Esophagus muscularis mucosa (tissue), 4 donors: ENCODE measurements at regions not wholly inside any gene's neighbourhood (a gene's known extent, or its start where the extent isn't known, plus 50 kb on each side); places are given as distances from the start of the nearest gene placed in this dataset.

Source experiments
- CTCF ChIP-seq, 3 experiments: fragments of 200-600 bp in 2 of 3; fragments of 450-650 bp in 1 of 3; sonication (generic) in 2 of 3; IDR thresholded peaks; one replicate each; pipeline ENCODE4 v1.5.1; 2017 to 2019; ENCODE audit warnings: antibody characterized with exemption in 3 of 3, mild to moderate bottlenecking in 2 of 3, moderate library complexity in 1 of 3
- EP300 ChIP-seq: sonication (generic); formaldehyde crosslinking; IDR thresholded peaks from one replicate; pipeline ENCODE4 v1.6.1; 2017; ENCODE audit warnings: antibody characterized with exemption
- POLR2A ChIP-seq: fragments of 450-650 bp; IDR thresholded peaks from one replicate; pipeline ENCODE4 v1.6.1; 2017; ENCODE audit warnings: antibody characterized with exemption, moderate library complexity, mild to moderate bottlenecking, low read depth
- POLR2AphosphoS5 ChIP-seq, 2 donors: sonication (generic); formaldehyde crosslinking; IDR thresholded peaks; one replicate each; pipeline ENCODE4 v1.6.1; 2017; ENCODE audit warnings: antibody characterized with exemption in 2 of 2

- no peak for TF ChIP-seq CTCF (IDR thresholded peaks at IDR 0.05)
- TF ChIP-seq POLR2AphosphoS5 (IDR thresholded peaks at IDR 0.05): no peak
- no peak for TF ChIP-seq POLR2A
- TF ChIP-seq EP300: no peak
Observed at GRCh38 chr2:144698156-144698555, 178.2 kb upstream of the ZEB2 start.
